OCI-LY3 (cell line): ENCODE measurements at regions not wholly inside any gene's neighbourhood (a gene's known extent, or its start where the extent isn't known, plus 50 kb on each side); places are given as distances from the start of the nearest gene placed in this dataset.

ENCODE experiments used
- H2AFZ ChIP-seq: fragments of 200-600, 300-600 bp; shearing (Covaris generic); 2 replicates; pipeline ENCODE4 v1.6.0; 2014; ENCODE audit warnings: antibody characterized with exemption, low read depth, low read length
- H3K27ac ChIP-seq: fragments of 200-600, 300-600 bp; sonication (generic); 2 replicates; pipeline ENCODE4 v1.5.1; 2014; ENCODE audit warnings: mild to moderate bottlenecking, low read length, moderate library complexity, mixed read lengths
- H3K27me3 ChIP-seq: fragments of 200-600, 300-600 bp; sonication (generic); 2 replicates; pipeline ENCODE4 v1.6.1; 2014; ENCODE audit warnings: low read depth, low read length, mixed read lengths
- H3K36me3 ChIP-seq: fragments of 200-600, 300-600 bp; sonication (generic); replicated peaks from 2 replicates; pipeline ENCODE3; 2014; ENCODE audit warnings: low read depth, low read length, mixed read lengths
- H3K4me1 ChIP-seq: fragments of 300-600, 200-600 bp; sonication (generic); 2 replicates; pipeline ENCODE4 v1.6.1; 2014; ENCODE audit warnings: low read length, mixed read lengths
- H3K4me2 ChIP-seq: fragments of 200-600, 300-600 bp; sonication (generic); 2 replicates; pipeline ENCODE4 v1.6.1; 2014; ENCODE audit warnings: low read length, mixed read lengths
- H3K4me3 ChIP-seq: fragments of 300-600, 200-600 bp; sonication (generic); 2 replicates; pipeline ENCODE4 v1.5.1; 2014; ENCODE audit warnings: antibody characterized with exemption, mild to moderate bottlenecking, low read length, moderate library complexity
- H3K79me2 ChIP-seq: fragments of 300-600, 200-600 bp; shearing (Covaris generic); 2 replicates; pipeline ENCODE4 v1.6.1; 2014; ENCODE audit warnings: mild to moderate bottlenecking, low read length, mixed read lengths
- H3K9ac ChIP-seq: fragments of 300-600, 200-600 bp; shearing (Covaris generic); 2 replicates; pipeline ENCODE4 v1.6.0; 2014; ENCODE audit warnings: mild to moderate bottlenecking, low read length, moderate library complexity
- H3K9me3 ChIP-seq: fragments of 200-600, 300-600 bp; shearing (Covaris generic); 2 replicates; pipeline ENCODE4 v1.6.1; 2014; ENCODE audit warnings: low read length, mixed read lengths; ENCODE audit not compliant: insufficient read depth
- H4K20me1 ChIP-seq: fragments of 200-600, 300-600 bp; sonication (generic); 2 replicates; pipeline ENCODE4 v1.6.1; 2016; ENCODE audit warnings: low read length, mixed read lengths; ENCODE audit not compliant: insufficient read depth
- CTCF ChIP-seq: fragments of 200-600, 300-600 bp; sonication (generic); IDR thresholded peaks from 2 replicates; pipeline ENCODE4 v1.5.1; 2014; ENCODE audit warnings: antibody characterized with exemption, low read length, low read depth
- EZH2phosphoT487 ChIP-seq: fragments of 200-600 bp; shearing (Covaris generic); IDR thresholded peaks from 2 replicates; pipeline ENCODE4 v1.6.1; 2018; ENCODE audit warnings: antibody characterized with exemption, mixed run types, low read depth

- H3K27ac ChIP-seq = no peak overlapping the region
- H2AFZ ChIP-seq = no peak overlapping the region
Measured at GRCh38 chr10:2856598-2856997, 210.8 kb upstream of the PFKP start.

GRCh38 chr10:2852574-2853323, 214.6 kb upstream of the PFKP start:
- Histone ChIP-seq H2AFZ (no peak overlapping the region), H3K79me2 (no peaks in the 10 kb centered on the region), H3K4me2 (no peak overlapping the region), H3K9me3 (no peaks in the 10 kb centered on the region), H3K36me3 (no peaks in the 10 kb centered on the region), H3K4me1 (no peaks in the 10 kb centered on the region), H3K9ac (no peak overlapping the region), H3K27ac (no peak overlapping the region), H3K4me3 (no peak overlapping the region), H4K20me1 (no peaks in the 10 kb centered on the region), H3K27me3 (no peaks in the 10 kb centered on the region)
- TF ChIP-seq EZH2phosphoT487 (no peak), CTCF (no peak)

More at GRCh38 chr10:2856598-2856997, 210.8 kb upstream of the PFKP start:
- no peaks in the 10 kb centered on the region for H3K9me3 ChIP-seq
- H3K4me3 ChIP-seq = no peak overlapping the region
- H3K79me2 ChIP-seq = no peaks in the 10 kb centered on the region
- H3K27me3 ChIP-seq = 0 out of 2 replicates have a peak, but pooled peaks cover 2% of the 10 kb centered on the region
- no peaks in the 10 kb centered on the region for H3K4me1 ChIP-seq
- H3K36me3 ChIP-seq = no peaks in the 10 kb centered on the region
- H4K20me1 ChIP-seq = no peaks in the 10 kb centered on the region
- TF ChIP-seq EZH2phosphoT487 (no peak), CTCF (no peak)
- no peak overlapping the region for H3K4me2 ChIP-seq
- no peak overlapping the region for H3K9ac ChIP-seq

GRCh38 chr10:2851566-2851965, 215.8 kb upstream of the PFKP start:
- no peak overlapping the region for H3K9ac ChIP-seq
- no peak overlapping the region for H3K4me2 ChIP-seq
- H3K27ac ChIP-seq = no peak overlapping the region
- H2AFZ ChIP-seq = no peak overlapping the region
- no peaks in the 10 kb centered on the region for H3K79me2 ChIP-seq
- TF ChIP-seq CTCF = no peak
- TF ChIP-seq EZH2phosphoT487 = no peak
- no peaks in the 10 kb centered on the region for H3K36me3 ChIP-seq
- H3K4me1 ChIP-seq = no peaks in the 10 kb centered on the region
- H4K20me1 ChIP-seq = no peaks in the 10 kb centered on the region
- H3K27me3 ChIP-seq = no peaks in the 10 kb centered on the region
- H3K4me3 ChIP-seq = no peak overlapping the region
- no peaks in the 10 kb centered on the region for H3K9me3 ChIP-seq

GRCh38 chr10:2850202-2850601, 217.1 kb upstream of the PFKP start:
- Histone ChIP-seq H3K4me3 (no peak overlapping the region), H2AFZ (no peak overlapping the region), H3K4me2 (no peak overlapping the region), H3K79me2 (no peaks in the 10 kb centered on the region), H3K27me3 (no peaks in the 10 kb centered on the region), H3K9ac (no peak overlapping the region), H3K36me3 (no peaks in the 10 kb centered on the region), H3K27ac (no peak overlapping the region), H3K9me3 (no peaks in the 10 kb centered on the region), H3K4me1 (no peaks in the 10 kb centered on the region), H4K20me1 (no peaks in the 10 kb centered on the region)
- TF ChIP-seq CTCF (no peak), EZH2phosphoT487 (no peak)
